ENCODE measurements at regions not wholly inside any gene's neighbourhood (a gene's known extent, or its start where the extent isn't known, plus 50 kb on each side); places are given as distances from the start of the nearest gene placed in this dataset.

DNA sequence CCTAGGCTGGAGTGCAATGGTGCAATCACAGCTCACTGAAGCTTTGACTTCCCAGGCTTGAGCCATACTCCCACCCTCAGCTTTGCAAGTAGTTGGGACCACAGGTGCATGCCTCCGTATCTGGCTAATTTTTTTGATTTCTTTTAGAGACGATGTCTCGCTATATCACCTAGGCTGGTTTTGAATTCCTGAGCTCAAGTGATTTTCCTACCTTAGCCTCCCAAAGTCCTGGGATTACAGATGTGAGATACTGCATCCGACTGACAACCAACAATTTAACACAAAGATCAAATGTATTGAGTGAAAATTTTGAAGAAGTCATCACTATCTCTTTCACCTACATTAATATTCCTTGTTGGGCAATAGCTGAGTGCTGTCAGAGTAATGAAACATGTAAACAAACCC, 181.6 kb downstream of the MYCN start:
- TF ChIP-seq SNAI2 (CRISPR knock-in tag; IDR thresholded peaks at IDR 0.05), result no peak
- TF ChIP-seq, protein P1, sequence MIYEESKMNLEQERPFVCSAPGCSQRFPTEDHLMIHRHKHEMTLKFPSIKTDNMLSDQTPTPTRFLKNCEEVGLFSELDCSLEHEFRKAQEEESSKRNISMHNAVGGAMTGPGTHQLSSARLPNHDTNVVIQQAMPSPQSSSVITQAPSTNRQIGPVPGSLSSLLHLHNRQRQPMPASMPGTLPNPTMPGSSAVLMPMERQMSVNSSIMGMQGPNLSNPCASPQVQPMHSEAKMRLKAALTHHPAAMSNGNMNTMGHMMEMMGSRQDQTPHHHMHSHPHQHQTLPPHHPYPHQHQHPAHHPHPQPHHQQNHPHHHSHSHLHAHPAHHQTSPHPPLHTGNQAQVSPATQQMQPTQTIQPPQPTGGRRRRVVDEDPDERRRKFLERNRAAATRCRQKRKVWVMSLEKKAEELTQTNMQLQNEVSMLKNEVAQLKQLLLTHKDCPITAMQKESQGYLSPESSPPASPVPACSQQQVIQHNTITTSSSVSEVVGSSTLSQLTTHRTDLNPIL (CRISPR knock-in tag; IDR thresholded peaks at IDR 0.05; ENCODE audit: low read depth), result no peak
- TF ChIP-seq PATZ1 (CRISPR knock-in tag; IDR thresholded peaks at IDR 0.05; ENCODE audit: borderline replicate concordance), result no peak
- TF ChIP-seq RARB (CRISPR knock-in tag; IDR thresholded peaks at IDR 0.05), result no peak
- TF ChIP-seq ZFP3 (CRISPR knock-in tag; IDR thresholded peaks at IDR 0.05), result no peak
- no peak for TF ChIP-seq TCF4 (CRISPR knock-in tag; IDR thresholded peaks at IDR 0.05; ENCODE audit: borderline replicate concordance)
- no peak for TF ChIP-seq ZNF565 (CRISPR knock-in tag; conservative IDR thresholded peaks at IDR 0.05; ENCODE audit: low read depth)
- no peak for TF ChIP-seq ZC3H10 (CRISPR knock-in tag; IDR thresholded peaks at IDR 0.05)
